IMR-90 (cell line): ENCODE measurements at regions not wholly inside any gene's neighbourhood (a gene's known extent, or its start where the extent isn't known, plus 50 kb on each side); places are given as distances from the start of the nearest gene placed in this dataset.

Experiments used
- ATAC-seq: fragments of 200-7000 bp; cut with Tn5 transposase; 2 replicates; pipeline ENCODE4 v1.9.1; 2020; ENCODE audit warnings: low read depth, mild to moderate bottlenecking, moderate library complexity
- BruUV-seq: library from RNA; stranded (reverse); fragments of 400-500 nt; replicated peaks from 2 replicates; lab custom pipeline; 2021; lab: Mats Ljungman, UMichigan
- CTCF ChIA-PET: fragments of 300-600 bp; formaldehyde crosslinking; extraction: SDS; loops from one replicate; lab custom pipeline; 2021; ENCODE audit warnings: antibody characterized with exemption; lab: Yijun Ruan, JAX
- POLR2A ChIA-PET: fragments of 300-600 bp; sonication (Branson Sonifier 250); formaldehyde crosslinking; loops from one replicate; lab custom pipeline; 2022; ENCODE audit warnings: antibody characterized with exemption; ENCODE audit not compliant: unreplicated experiment; lab: Charles Lee
- DNase-seq: peaks from one replicate; pipeline ENCODE4 v3.0.0; 2013
- H2AFZ ChIP-seq: replicated peaks from 2 replicates; pipeline ENCODE3; 2013; ENCODE audit warnings: low read length, mild to moderate bottlenecking; ENCODE audit not compliant: poor library complexity
- H2AK5ac ChIP-seq: 2 replicates; pipeline ENCODE4 v1.6.1; 2013; ENCODE audit warnings: low read depth, low read length, inconsistent platforms
- H2AK9ac ChIP-seq: replicated peaks from 2 replicates; pipeline ENCODE3; 2013; ENCODE audit warnings: mild to moderate bottlenecking, low read depth, low read length, moderate library complexity; ENCODE audit not compliant: poor library complexity
- H2BK120ac ChIP-seq: 2 replicates; pipeline ENCODE4 v1.6.1; 2013; ENCODE audit warnings: low read depth, low read length, inconsistent platforms
- H2BK15ac ChIP-seq: 3 replicates; pipeline ENCODE4 v1.6.1; 2013; ENCODE audit warnings: low read depth, low read length, inconsistent platforms
- H2BK20ac ChIP-seq: 2 replicates; pipeline ENCODE4 v1.6.1; 2013; ENCODE audit warnings: low read depth, mild to moderate bottlenecking, inconsistent platforms, low read length, moderate library complexity
- H2BK5ac ChIP-seq: 2 replicates; pipeline ENCODE4 v1.6.1; 2013; ENCODE audit warnings: mild to moderate bottlenecking, low read depth, low read length, inconsistent platforms; ENCODE audit not compliant: poor library complexity, severe bottlenecking
- H3K14ac ChIP-seq: replicated peaks from 2 replicates; pipeline ENCODE4 v1.6.1; 2013; ENCODE audit warnings: low read depth, low read length, inconsistent platforms
- H3K18ac ChIP-seq: 2 replicates; pipeline ENCODE4 v1.6.1; 2013; ENCODE audit warnings: low read depth, low read length, control low read depth
- H3K23ac ChIP-seq: 2 replicates; pipeline ENCODE4 v1.6.1; 2013; ENCODE audit warnings: low read depth, low read length, inconsistent platforms
- H3K27ac ChIP-seq: 2 replicates; pipeline ENCODE4 v1.5.1; 2013; ENCODE audit warnings: mild to moderate bottlenecking, control low read depth, low read length; ENCODE audit not compliant: insufficient read depth
- H3K27me3 ChIP-seq: 2 replicates; pipeline ENCODE4 v1.6.1; 2013; ENCODE audit warnings: low read length; ENCODE audit not compliant: control insufficient read depth, insufficient read depth
- H3K36me3 ChIP-seq: 2 replicates; pipeline ENCODE4 v1.6.1; 2013; ENCODE audit warnings: low read length, mixed read lengths; ENCODE audit not compliant: control insufficient read depth, insufficient read depth
- H3K4ac ChIP-seq: 2 replicates; pipeline ENCODE4 v1.6.1; 2013; ENCODE audit warnings: low read depth, low read length, inconsistent platforms
- H3K4me1 ChIP-seq: 2 replicates; pipeline ENCODE4 v1.6.1; 2013; ENCODE audit warnings: low read length, mixed read lengths; ENCODE audit not compliant: control insufficient read depth, insufficient read depth
- H3K4me2 ChIP-seq: 2 replicates; pipeline ENCODE4 v1.6.1; 2013; ENCODE audit warnings: low read depth, mild to moderate bottlenecking, control low read depth, low read length, moderate library complexity
- H3K4me3 ChIP-seq: 2 replicates; pipeline ENCODE4 v1.5.1; 2013; ENCODE audit warnings: low read depth, mild to moderate bottlenecking, control low read depth, low read length, moderate library complexity; ENCODE audit not compliant: insufficient read depth
- H3K56ac ChIP-seq: 2 replicates; pipeline ENCODE4 v1.6.1; 2013; ENCODE audit warnings: low read length, inconsistent platforms; ENCODE audit not compliant: insufficient read depth; ENCODE audit errors: extremely low read depth
- H3K79me1 ChIP-seq, 2 experiments: 2 replicates each; pipeline ENCODE4 v1.6.1; 2013; ENCODE audit warnings: low read length in 2 of 2, inconsistent platforms in 1 of 2, low read depth in 1 of 2
- H3K9ac ChIP-seq: 2 replicates; pipeline ENCODE4 v1.6.1; 2013; ENCODE audit warnings: low read depth, low read length, control low read depth
- H3K9me1 ChIP-seq: 2 replicates; pipeline ENCODE4 v1.6.1; 2013; ENCODE audit warnings: low read length, inconsistent platforms; ENCODE audit not compliant: insufficient read depth
- H3K9me3 ChIP-seq: 2 replicates; pipeline ENCODE4 v1.6.1; 2013; ENCODE audit warnings: low read length; ENCODE audit not compliant: control insufficient read depth, insufficient read depth
- H4K20me1 ChIP-seq: 2 replicates; pipeline ENCODE4 v1.6.1; 2013; ENCODE audit warnings: low read length, inconsistent platforms; ENCODE audit not compliant: insufficient read depth
- H4K5ac ChIP-seq: 2 replicates; pipeline ENCODE4 v1.6.1; 2013; ENCODE audit warnings: mild to moderate bottlenecking, low read depth, low read length, control low read depth
- H4K8ac ChIP-seq, 2 experiments: 2 replicates each; pipeline ENCODE4 v1.6.1; 2013; ENCODE audit warnings: low read depth in 2 of 2, low read length in 2 of 2, control low read depth in 1 of 2, inconsistent platforms in 1 of 2
- H4K91ac ChIP-seq: 2 replicates; pipeline ENCODE4 v1.6.1; 2013; ENCODE audit warnings: low read depth, low read length, inconsistent platforms; ENCODE audit not compliant: insufficient read depth
- BHLHE40 ChIP-seq: fragments of 150-350 bp; IDR thresholded peaks from 2 replicates; pipeline ENCODE4 v1.6.1; 2016; ENCODE audit warnings: mild to moderate bottlenecking, low read depth, low read length
- CEBPB ChIP-seq: IDR thresholded peaks from 2 replicates; pipeline ENCODE4 v1.6.1; 2012; ENCODE audit warnings: low read depth, low read length, improper control_type of control experiment
- CHD1 ChIP-seq: IDR thresholded peaks from 2 replicates; pipeline ENCODE4 v1.6.1; 2012; ENCODE audit warnings: low read depth, low read length, improper control_type of control experiment
- FOS ChIP-seq: fragments of 150-350 bp; IDR thresholded peaks from 2 replicates; pipeline ENCODE4 v1.6.1; 2016; ENCODE audit warnings: low read depth, low read length
- MAFK ChIP-seq: IDR thresholded peaks from 2 replicates; pipeline ENCODE4 v1.6.1; 2012; ENCODE audit warnings: low read depth, low read length, improper control_type of control experiment
- MAZ ChIP-seq: IDR thresholded peaks from 2 replicates; pipeline ENCODE4 v1.6.1; 2012; ENCODE audit warnings: low read depth, mild to moderate bottlenecking, low read length, improper control_type of control experiment, moderate library complexity, borderline replicate concordance
- MXI1 ChIP-seq: IDR thresholded peaks from 2 replicates; pipeline ENCODE4 v1.6.1; 2012; ENCODE audit warnings: low read depth, mild to moderate bottlenecking, low read length, moderate library complexity, borderline replicate concordance
- NFE2L2 ChIP-seq: fragments of 150-350 bp; IDR thresholded peaks from 2 replicates; pipeline ENCODE4 v1.6.1; 2016; ENCODE audit warnings: low read depth, mild to moderate bottlenecking, low read length
- POLR2A ChIP-seq: IDR thresholded peaks from 2 replicates; pipeline ENCODE4 v1.6.1; 2012; ENCODE audit warnings: mild to moderate bottlenecking, low read depth, low read length
- RAD21 ChIP-seq: IDR thresholded peaks from 2 replicates; pipeline ENCODE4 v1.6.1; 2012; ENCODE audit warnings: low read length, improper control_type of control experiment
- RCOR1 ChIP-seq: IDR thresholded peaks from 2 replicates; pipeline ENCODE4 v1.6.1; 2012; ENCODE audit warnings: mild to moderate bottlenecking, low read length, improper control_type of control experiment; ENCODE audit not compliant: insufficient replicate concordance
- RFX5 ChIP-seq: IDR thresholded peaks from 2 replicates; pipeline ENCODE4 v1.8.0; 2012; ENCODE audit warnings: low read depth, mild to moderate bottlenecking, low read length, moderate library complexity
- SMC3 ChIP-seq: fragments of 150-350 bp; IDR thresholded peaks from 2 replicates; pipeline ENCODE4 v1.6.1; 2016; ENCODE audit warnings: low read depth, mild to moderate bottlenecking, antibody characterized with exemption, low read length, moderate library complexity
- WGBS, 2 experiments: methylation state at CpG; one replicate each; pipeline versions ENCODE4 v1.1.5 to v1.1.7; 2013; ENCODE audit warnings: missing lambda C conversion rate in 2 of 2; ENCODE audit not compliant: insufficient read length in 1 of 2; ENCODE audit errors: extremely low coverage in 2 of 2; 5-methylcytosine and 5-hydroxymethylcytosine counted together
- dilution Hi-C: fragments of 300-500 bp; cut with HindIII; formaldehyde crosslinking; loops from one replicate; pipeline ENCODE4 v1.14.3; 2018; ENCODE audit warnings: low sequenced_read_pairs; ENCODE audit not compliant: unreplicated experiment
- in situ Hi-C: fragments of 300-500 bp; cut with MboI; formaldehyde crosslinking; loops from 3 replicates; pipeline ENCODE4 v1.14.3; 2019; ENCODE audit warnings: low sequenced_read_pairs, inconsistent platforms, mixed read lengths
- intact Hi-C: fragments of 100-400 bp; cut with micrococcal nuclease; formaldehyde crosslinking; loops from 2 replicates; pipeline ENCODE4 v1.10.0; 2022
- TF ChIP-seq, protein P1 (sequence below): fragments of 150-350 bp; IDR thresholded peaks from 2 replicates; pipeline ENCODE4 v1.6.1; 2016; ENCODE audit warnings: low read depth, mild to moderate bottlenecking, low read length, moderate library complexity, borderline replicate concordance
- TF ChIP-seq, protein P2 (sequence below): fragments of 150-350 bp; IDR thresholded peaks from 2 replicates; pipeline ENCODE4 v1.6.1; 2017; ENCODE audit warnings: mild to moderate bottlenecking, antibody characterized with exemption, low read length, low read depth
- TF ChIP-seq, protein P3 (sequence below): conservative IDR thresholded peaks from 2 replicates; pipeline ENCODE4 v1.5.1; 2012; ENCODE audit warnings: mild to moderate bottlenecking, low read depth, low read length, improper control_type of control experiment

DNA sequence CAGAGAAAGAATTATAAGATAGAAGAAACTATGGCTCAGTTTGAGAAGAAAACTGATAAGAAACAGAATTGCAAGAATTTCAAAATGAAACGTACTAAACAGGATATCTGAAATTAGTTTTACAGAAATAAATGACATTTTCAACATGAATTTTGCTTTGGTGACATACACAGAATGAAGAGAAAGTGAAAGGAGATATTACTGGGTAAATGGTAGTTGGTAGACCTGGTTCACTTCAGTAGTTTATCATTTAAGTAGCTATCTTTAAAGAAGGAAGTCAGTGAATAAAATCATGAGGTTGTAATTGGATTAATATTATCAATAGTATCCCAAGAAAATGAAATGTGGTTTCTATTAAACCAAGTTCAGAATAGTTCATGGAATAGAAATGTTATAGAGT is 395.5 kb upstream of the SMIM31 start:
- H2BK5ac ChIP-seq, result no peak overlapping the region
- no peak overlapping the region for H3K56ac ChIP-seq
- intact Hi-C loops (no loop called here), dilution Hi-C loops (no loop called here), in situ Hi-C loops (no loop called here)
- H3K4me3 ChIP-seq, result no peak overlapping the region
- H2AK5ac ChIP-seq, result no peak overlapping the region
- no peak overlapping the region for H3K23ac ChIP-seq
- H4K5ac ChIP-seq, result no peak overlapping the region
- no peak overlapping the region for H2AFZ ChIP-seq
- no peak overlapping the region for H3K9ac ChIP-seq
- H3K4ac ChIP-seq, result no peak overlapping the region
- H3K79me1 ChIP-seq, result no peaks in the 10 kb centered on the region
- POLR2A ChIA-PET, result no interaction called here
- no peak overlapping the region for H2BK120ac ChIP-seq
- no peaks in the 10 kb centered on the region for H4K20me1 ChIP-seq
- H2AK9ac ChIP-seq, result no peak overlapping the region
- H3K4me2 ChIP-seq, result no peak overlapping the region
- no peak overlapping the region for H4K8ac ChIP-seq
- WGBS, 2 experiments, result no CpG with 5 or more reads among the region's 1 CpG
- no TSS peak for BruUV-seq
- DNase-seq, result no peak
- no peaks in the 10 kb centered on the region for H3K9me1 ChIP-seq
- H3K9me3 ChIP-seq, result peaks cover 2% of the 10 kb centered on the region; the same call in 1 of the 2 replicates
- TF ChIP-seq, protein P1, sequence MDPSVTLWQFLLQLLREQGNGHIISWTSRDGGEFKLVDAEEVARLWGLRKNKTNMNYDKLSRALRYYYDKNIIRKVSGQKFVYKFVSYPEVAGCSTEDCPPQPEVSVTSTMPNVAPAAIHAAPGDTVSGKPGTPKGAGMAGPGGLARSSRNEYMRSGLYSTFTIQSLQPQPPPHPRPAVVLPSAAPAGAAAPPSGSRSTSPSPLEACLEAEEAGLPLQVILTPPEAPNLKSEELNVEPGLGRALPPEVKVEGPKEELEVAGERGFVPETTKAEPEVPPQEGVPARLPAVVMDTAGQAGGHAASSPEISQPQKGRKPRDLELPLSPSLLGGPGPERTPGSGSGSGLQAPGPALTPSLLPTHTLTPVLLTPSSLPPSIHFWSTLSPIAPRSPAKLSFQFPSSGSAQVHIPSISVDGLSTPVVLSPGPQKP, result no peak
- TF ChIP-seq NFE2L2, result no peak
- no peak for TF ChIP-seq MAFK
- TF ChIP-seq CHD1, result no peak
- TF ChIP-seq POLR2A, result no peak
- TF ChIP-seq FOS, result no peak
- TF ChIP-seq CEBPB, result no peak
- TF ChIP-seq RCOR1, result no peak
- TF ChIP-seq MXI1, result no peak
- no peak for TF ChIP-seq MAZ
- TF ChIP-seq, protein P2, sequence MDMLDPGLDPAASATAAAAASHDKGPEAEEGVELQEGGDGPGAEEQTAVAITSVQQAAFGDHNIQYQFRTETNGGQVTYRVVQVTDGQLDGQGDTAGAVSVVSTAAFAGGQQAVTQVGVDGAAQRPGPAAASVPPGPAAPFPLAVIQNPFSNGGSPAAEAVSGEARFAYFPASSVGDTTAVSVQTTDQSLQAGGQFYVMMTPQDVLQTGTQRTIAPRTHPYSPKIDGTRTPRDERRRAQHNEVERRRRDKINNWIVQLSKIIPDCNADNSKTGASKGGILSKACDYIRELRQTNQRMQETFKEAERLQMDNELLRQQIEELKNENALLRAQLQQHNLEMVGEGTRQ, result no peak
- no peak for TF ChIP-seq RAD21
- TF ChIP-seq BHLHE40, result no peak
- TF ChIP-seq RFX5, result no peak
- TF ChIP-seq, protein P3, sequence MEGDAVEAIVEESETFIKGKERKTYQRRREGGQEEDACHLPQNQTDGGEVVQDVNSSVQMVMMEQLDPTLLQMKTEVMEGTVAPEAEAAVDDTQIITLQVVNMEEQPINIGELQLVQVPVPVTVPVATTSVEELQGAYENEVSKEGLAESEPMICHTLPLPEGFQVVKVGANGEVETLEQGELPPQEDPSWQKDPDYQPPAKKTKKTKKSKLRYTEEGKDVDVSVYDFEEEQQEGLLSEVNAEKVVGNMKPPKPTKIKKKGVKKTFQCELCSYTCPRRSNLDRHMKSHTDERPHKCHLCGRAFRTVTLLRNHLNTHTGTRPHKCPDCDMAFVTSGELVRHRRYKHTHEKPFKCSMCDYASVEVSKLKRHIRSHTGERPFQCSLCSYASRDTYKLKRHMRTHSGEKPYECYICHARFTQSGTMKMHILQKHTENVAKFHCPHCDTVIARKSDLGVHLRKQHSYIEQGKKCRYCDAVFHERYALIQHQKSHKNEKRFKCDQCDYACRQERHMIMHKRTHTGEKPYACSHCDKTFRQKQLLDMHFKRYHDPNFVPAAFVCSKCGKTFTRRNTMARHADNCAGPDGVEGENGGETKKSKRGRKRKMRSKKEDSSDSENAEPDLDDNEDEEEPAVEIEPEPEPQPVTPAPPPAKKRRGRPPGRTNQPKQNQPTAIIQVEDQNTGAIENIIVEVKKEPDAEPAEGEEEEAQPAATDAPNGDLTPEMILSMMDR, result no peak
- TF ChIP-seq SMC3, result no peak
- no peak for ATAC-seq
- no peak overlapping the region for H3K14ac ChIP-seq
- H3K27ac ChIP-seq, result no peak overlapping the region
- CTCF ChIA-PET, result no interaction called here
- no peaks in the 10 kb centered on the region for H3K4me1 ChIP-seq
- H4K91ac ChIP-seq, result no peak overlapping the region
- no peaks in the 10 kb centered on the region for H3K27me3 ChIP-seq
- no peak overlapping the region for H2BK20ac ChIP-seq
- H3K36me3 ChIP-seq, result no peaks in the 10 kb centered on the region
- H2BK15ac ChIP-seq, result no peak overlapping the region
- H3K18ac ChIP-seq, result no peak overlapping the region
